Neural progenitor cell (in vitro differentiated cells): ENCODE measurements at regions not wholly inside any gene's neighbourhood (a gene's known extent, or its start where the extent isn't known, plus 50 kb on each side); places are given as distances from the start of the nearest gene placed in this dataset.

ENCODE experiments used
- DNase-seq: peaks from one replicate; pipeline ENCODE4 v3.0.0-alpha.2; 2016; ENCODE audit warnings: low spot score
- H2AFZ ChIP-seq: fragments of 200-600 bp; sonication (generic); replicated peaks from 2 replicates; pipeline ENCODE4 v1.6.1; 2016; ENCODE audit warnings: antibody characterized with exemption
- H3F3A ChIP-seq: fragments of 200-600 bp; sonication (generic); 2 replicates; pipeline ENCODE4 v1.6.1; 2016; ENCODE audit warnings: antibody characterized with exemption, low read depth
- H3K27ac ChIP-seq: fragments of 200-600 bp; sonication (generic); 2 replicates; pipeline ENCODE4 v1.5.1; 2016; ENCODE audit warnings: mild to moderate bottlenecking
- H3K27me3 ChIP-seq: fragments of 200-600 bp; sonication (generic); 2 replicates; pipeline ENCODE4 v1.6.1; 2016; ENCODE audit warnings: mild to moderate bottlenecking, moderate library complexity
- H3K36me3 ChIP-seq: fragments of 200-600 bp; sonication (generic); 2 replicates; pipeline ENCODE4 v1.5.1; 2016
- H3K4me1 ChIP-seq: fragments of 200-600 bp; sonication (generic); 2 replicates; pipeline ENCODE4 v1.6.1; 2016; ENCODE audit warnings: mixed run types
- H3K4me2 ChIP-seq: fragments of 200-600 bp; sonication (generic); 2 replicates; pipeline ENCODE4 v1.6.1; 2016
- H3K4me3 ChIP-seq: fragments of 200-600 bp; sonication (generic); 2 replicates; pipeline ENCODE4 v1.5.1; 2016
- H3K79me2 ChIP-seq: fragments of 200-600 bp; sonication (generic); 2 replicates; pipeline ENCODE4 v1.6.1; 2016; ENCODE audit warnings: low read depth
- H3K9ac ChIP-seq: fragments of 200-600 bp; sonication (generic); 2 replicates; pipeline ENCODE4 v1.6.1; 2016
- H3K9me3 ChIP-seq: fragments of 200-600 bp; sonication (generic); 2 replicates; pipeline ENCODE4 v1.5.1; 2016; ENCODE audit warnings: low read depth
- H4K20me1 ChIP-seq: fragments of 200-600 bp; sonication (generic); 2 replicates; pipeline ENCODE4 v1.6.1; 2016; ENCODE audit warnings: low read depth
- H3K27ac Mint-ChIP-seq: 3 replicates; pipeline ENCODE4 v1.8.0; 2021; ENCODE audit warnings: mixed read lengths
- H3K27me3 Mint-ChIP-seq: 2 replicates; pipeline ENCODE4 v1.8.0; 2022; ENCODE audit warnings: low read depth, mild to moderate bottlenecking, inconsistent platforms, moderate library complexity, mixed read lengths; ENCODE audit not compliant: insufficient read depth
- H3K36me3 Mint-ChIP-seq: 3 replicates; pipeline ENCODE4 v1.8.0; 2021; ENCODE audit warnings: mixed read lengths
- H3K4me1 Mint-ChIP-seq: 3 replicates; pipeline ENCODE4 v1.8.0; 2021; ENCODE audit warnings: mixed read lengths
- H3K4me3 Mint-ChIP-seq: 3 replicates; pipeline ENCODE4 v1.8.0; 2021; ENCODE audit warnings: mild to moderate bottlenecking, moderate library complexity, mixed read lengths
- H3K9me3 Mint-ChIP-seq: 3 replicates; pipeline ENCODE4 v1.8.0; 2020; ENCODE audit warnings: mixed read lengths
- CTCF ChIP-seq: fragments of 200-600 bp; sonication (generic); IDR thresholded peaks from 2 replicates; pipeline ENCODE4 v1.5.1; 2017; ENCODE audit warnings: antibody characterized with exemption, mild to moderate bottlenecking
- EZH2 ChIP-seq: fragments of 200-600 bp; sonication (generic); IDR thresholded peaks from 2 replicates; pipeline ENCODE4 v1.6.1; 2017; ENCODE audit warnings: antibody characterized with exemption, mild to moderate bottlenecking, moderate library complexity
- EZH2phosphoT487 ChIP-seq: fragments of 200-600 bp; sonication (generic); IDR thresholded peaks from 2 replicates; pipeline ENCODE4 v1.6.1; 2017; ENCODE audit warnings: antibody characterized with exemption

GRCh38 chr13:24076109-24076508 lies 84.4 kb upstream of the SPATA13 start:
- H3K27ac ChIP-seq = no peak overlapping the region
- no peaks in the 10 kb centered on the region for H3K9me3 ChIP-seq
- no peaks in the 10 kb centered on the region for H4K20me1 ChIP-seq
- Mint-ChIP-seq H3K36me3 (peaks cover 5% of the 10 kb centered on the region), H3K27me3 (no peaks in the 10 kb centered on the region), H3K27ac (peak overlapping the region; percentile 84), H3K4me3 (no peak overlapping the region), H3K9me3 (no peaks in the 10 kb centered on the region), H3K4me1 (peaks cover 56% of the 10 kb centered on the region)
- peaks cover 24% of the 10 kb centered on the region for H3K4me1 ChIP-seq
- H3F3A ChIP-seq = no peaks in the 10 kb centered on the region
- H3K4me2 ChIP-seq = no peak overlapping the region
- no peaks in the 10 kb centered on the region for H3K27me3 ChIP-seq
- H3K4me3 ChIP-seq = no peak overlapping the region
- peak overlapping the region; percentile 59 for H2AFZ ChIP-seq
- no peak for DNase-seq
- no peaks in the 10 kb centered on the region for H3K79me2 ChIP-seq
- no peak overlapping the region for H3K9ac ChIP-seq
- TF ChIP-seq CTCF = no peak
- TF ChIP-seq EZH2phosphoT487 = no peak
- TF ChIP-seq EZH2 = no peak
- H3K36me3 ChIP-seq = no peaks in the 10 kb centered on the region

- no peaks in the 10 kb centered on the region for H3K9me3 ChIP-seq
- H3K27ac ChIP-seq = no peak overlapping the region
- H3K36me3 ChIP-seq = no peaks in the 10 kb centered on the region
- H3K4me1 ChIP-seq = peaks cover 24% of the 10 kb centered on the region
- no peak overlapping the region for H3K4me2 ChIP-seq
- no peaks in the 10 kb centered on the region for H3K27me3 ChIP-seq
- Mint-ChIP-seq H3K27ac (peak overlapping the region; percentile 84), H3K9me3 (no peaks in the 10 kb centered on the region), H3K4me3 (no peak overlapping the region), H3K27me3 (peaks cover under 1% of the 10 kb centered on the region), H3K36me3 (peaks cover 5% of the 10 kb centered on the region), H3K4me1 (peaks cover 58% of the 10 kb centered on the region)
- H3K9ac ChIP-seq = no peak overlapping the region
- no peak for TF ChIP-seq EZH2phosphoT487
- TF ChIP-seq CTCF = no peak
- no peak for TF ChIP-seq EZH2
- H3F3A ChIP-seq = no peaks in the 10 kb centered on the region
- H3K4me3 ChIP-seq = no peak overlapping the region
- H2AFZ ChIP-seq = peak overlapping the region; percentile 59
- no peaks in the 10 kb centered on the region for H3K79me2 ChIP-seq
- no peaks in the 10 kb centered on the region for H4K20me1 ChIP-seq
- DNase-seq = no peak
These were observed 83.9 kb upstream of the SPATA13 start for GRCh38 chr13:24076636-24077035.

GRCh38 chr13:24080134-24080533 lies 80.4 kb upstream of the SPATA13 start:
- no peak overlapping the region for H3K4me3 ChIP-seq
- H2AFZ ChIP-seq = no peak overlapping the region
- H3K4me2 ChIP-seq = no peak overlapping the region
- H3K9me3 Mint-ChIP-seq = no peaks in the 10 kb centered on the region
- H3K9ac ChIP-seq = no peak overlapping the region
- no peak overlapping the region for H3K27ac ChIP-seq
- no peak overlapping the region for H3K4me3 Mint-ChIP-seq
- peaks cover 4% of the 10 kb centered on the region for H3K27me3 Mint-ChIP-seq
- peak; percentile 42 for DNase-seq
- peaks cover 82% of the 10 kb centered on the region for H3K4me1 Mint-ChIP-seq
- no peaks in the 10 kb centered on the region for H4K20me1 ChIP-seq
- H3K36me3 ChIP-seq = no peaks in the 10 kb centered on the region
- H3K27ac Mint-ChIP-seq = peak overlapping the region; percentile 69
- peaks cover 46% of the 10 kb centered on the region for H3K4me1 ChIP-seq
- H3K27me3 ChIP-seq = no peaks in the 10 kb centered on the region
- H3K9me3 ChIP-seq = no peaks in the 10 kb centered on the region
- peaks cover 22% of the 10 kb centered on the region for H3F3A ChIP-seq
- no peak for TF ChIP-seq EZH2phosphoT487
- no peak for TF ChIP-seq CTCF
- no peak for TF ChIP-seq EZH2
- H3K36me3 Mint-ChIP-seq = peaks cover 5% of the 10 kb centered on the region
- no peaks in the 10 kb centered on the region for H3K79me2 ChIP-seq
